ENCODE measurements at regions not wholly inside any gene's neighbourhood (a gene's known extent, or its start where the extent isn't known, plus 50 kb on each side); places are given as distances from the start of the nearest gene placed in this dataset.

- no peak for DNase-seq (ENCODE audit: low spot score)
These were observed 157.7 kb upstream of the COL1A2 start for GRCh38 chr7:94236960-94237359.

GRCh38 chr7:94237417-94237816 lies 157.3 kb upstream of the COL1A2 start:
- DNase-seq (ENCODE audit: low spot score), result no peak

GRCh38 chr7:94239661-94240234 lies 154.9 kb upstream of the COL1A2 start:
- DNase-seq (ENCODE audit: low spot score), result no peak

GRCh38 chr7:94240902-94241301 lies 153.8 kb upstream of the COL1A2 start:
- DNase-seq (ENCODE audit: low spot score), result no peak

- no peak for DNase-seq (ENCODE audit: low spot score)
These were observed 153.2 kb upstream of the COL1A2 start for GRCh38 chr7:94241402-94241925.

GRCh38 chr7:94243066-94243711 lies 151.5 kb upstream of the COL1A2 start:
- no peak for DNase-seq (ENCODE audit: low spot score)

GRCh38 chr7:94244760-94245159 lies 149.9 kb upstream of the COL1A2 start:
- no peak for DNase-seq (ENCODE audit: low spot score)

- DNase-seq (ENCODE audit: low spot score), result no peak
These were observed 149.2 kb upstream of the COL1A2 start for GRCh38 chr7:94245500-94245899.

GRCh38 chr7:94247970-94248369 lies 146.7 kb upstream of the COL1A2 start:
- no peak for DNase-seq (ENCODE audit: low spot score)

- no peak for DNase-seq (ENCODE audit: low spot score)
These were observed 145.1 kb upstream of the COL1A2 start for GRCh38 chr7:94249631-94250030.

- no peak for DNase-seq (ENCODE audit: low spot score)
These were observed 144.6 kb upstream of the COL1A2 start for GRCh38 chr7:94250124-94250523.

GRCh38 chr7:94250987-94251386 lies 143.7 kb upstream of the COL1A2 start:
- DNase-seq (ENCODE audit: low spot score), result no peak

- DNase-seq (ENCODE audit: low spot score), result no peak
These were observed 142.6 kb upstream of the COL1A2 start for GRCh38 chr7:94252124-94252523.

- DNase-seq (ENCODE audit: low spot score), result no peak
These were observed 141.7 kb upstream of the COL1A2 start for GRCh38 chr7:94252971-94253370.

- no peak for DNase-seq (ENCODE audit: low spot score)
These were observed 141.0 kb upstream of the COL1A2 start for GRCh38 chr7:94253686-94254085.

GRCh38 chr7:94258418-94259300 lies 136.0 kb upstream of the COL1A2 start:
- DNase-seq (ENCODE audit: low spot score), result no peak

GRCh38 chr7:94261067-94261466 lies 133.6 kb upstream of the COL1A2 start:
- no peak for DNase-seq (ENCODE audit: low spot score)

GRCh38 chr7:94264756-94265155 lies 129.9 kb upstream of the COL1A2 start:
- no peak for DNase-seq (ENCODE audit: low spot score)

GRCh38 chr7:94265456-94265855 lies 129.2 kb upstream of the COL1A2 start:
- DNase-seq (ENCODE audit: low spot score), result no peak

- no peak for DNase-seq (ENCODE audit: low spot score)
These were observed 128.5 kb upstream of the COL1A2 start for GRCh38 chr7:94266238-94266644.

- no peak for DNase-seq (ENCODE audit: low spot score)
These were observed 123.9 kb upstream of the COL1A2 start for GRCh38 chr7:94270772-94271171.

GRCh38 chr7:94272821-94273583 lies 121.7 kb upstream of the COL1A2 start:
- DNase-seq (ENCODE audit: low spot score), result no peak

All from CD4-positive, alpha-beta T cell treated with Interleukin-15 for 4 hours (primary cell).